ENCODE measurements at regions not wholly inside any gene's neighbourhood (a gene's known extent, or its start where the extent isn't known, plus 50 kb on each side); places are given as distances from the start of the nearest gene placed in this dataset.

DNA sequence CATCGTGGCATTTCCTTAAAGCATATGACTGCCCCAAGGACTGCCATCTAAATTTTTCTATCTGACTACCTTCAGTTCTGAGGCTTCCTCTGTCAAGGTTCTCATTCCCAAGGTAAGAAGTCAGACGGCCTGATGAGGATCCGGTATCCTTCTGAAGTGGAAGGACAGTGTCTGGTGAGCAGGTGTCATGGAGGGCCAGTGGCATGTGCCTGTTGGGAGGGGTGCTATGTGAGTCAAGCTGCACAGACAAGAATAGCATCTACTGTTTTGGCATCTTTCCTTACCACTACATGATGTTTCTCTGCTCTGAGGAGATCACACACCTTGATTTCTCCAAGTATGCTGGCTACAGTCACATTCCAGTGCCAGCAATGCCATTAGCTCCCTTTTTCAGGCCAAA lies 99.6 kb upstream of the RGS1 start:
- TF ChIP-seq POLR2A (IDR thresholded peaks at IDR 0.05): no peak
- TF ChIP-seq, protein P1, sequence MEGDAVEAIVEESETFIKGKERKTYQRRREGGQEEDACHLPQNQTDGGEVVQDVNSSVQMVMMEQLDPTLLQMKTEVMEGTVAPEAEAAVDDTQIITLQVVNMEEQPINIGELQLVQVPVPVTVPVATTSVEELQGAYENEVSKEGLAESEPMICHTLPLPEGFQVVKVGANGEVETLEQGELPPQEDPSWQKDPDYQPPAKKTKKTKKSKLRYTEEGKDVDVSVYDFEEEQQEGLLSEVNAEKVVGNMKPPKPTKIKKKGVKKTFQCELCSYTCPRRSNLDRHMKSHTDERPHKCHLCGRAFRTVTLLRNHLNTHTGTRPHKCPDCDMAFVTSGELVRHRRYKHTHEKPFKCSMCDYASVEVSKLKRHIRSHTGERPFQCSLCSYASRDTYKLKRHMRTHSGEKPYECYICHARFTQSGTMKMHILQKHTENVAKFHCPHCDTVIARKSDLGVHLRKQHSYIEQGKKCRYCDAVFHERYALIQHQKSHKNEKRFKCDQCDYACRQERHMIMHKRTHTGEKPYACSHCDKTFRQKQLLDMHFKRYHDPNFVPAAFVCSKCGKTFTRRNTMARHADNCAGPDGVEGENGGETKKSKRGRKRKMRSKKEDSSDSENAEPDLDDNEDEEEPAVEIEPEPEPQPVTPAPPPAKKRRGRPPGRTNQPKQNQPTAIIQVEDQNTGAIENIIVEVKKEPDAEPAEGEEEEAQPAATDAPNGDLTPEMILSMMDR (IDR thresholded peaks at IDR 0.05): no peak

Data from prostate gland (tissue), 2 donors.